H1 (cell line): ENCODE measurements at regions not wholly inside any gene's neighbourhood (a gene's known extent, or its start where the extent isn't known, plus 50 kb on each side); places are given as distances from the start of the nearest gene placed in this dataset.

Experiments
- BACH1 ChIP-seq: IDR thresholded peaks from 2 replicates; pipeline ENCODE4 v1.6.1; 2012; ENCODE audit warnings: low read length, improper control_type of control experiment
- CHD1 ChIP-seq: IDR thresholded peaks from 2 replicates; pipeline ENCODE4 v1.6.1; 2012; ENCODE audit warnings: low read depth, low read length, improper control_type of control experiment
- CHD2 ChIP-seq: IDR thresholded peaks from 2 replicates; pipeline ENCODE4 v1.6.1; 2012; ENCODE audit warnings: low read length, improper control_type of control experiment
- EZH2 ChIP-seq: fragments of 200-600 bp; sonication (generic); IDR thresholded peaks from 2 replicates; pipeline ENCODE4 v1.7.1; 2012; ENCODE audit warnings: low read depth, mild to moderate bottlenecking, moderate library complexity, low read length, inconsistent platforms; ENCODE audit not compliant: severe bottlenecking
- HDAC6 ChIP-seq: IDR thresholded peaks from one replicate; pipeline ENCODE4 v1.7.1; 2012; ENCODE audit warnings: low read depth, mild to moderate bottlenecking, inconsistent platforms, low read length, moderate library complexity
- POLR2A ChIP-seq, 2 experiments: IDR thresholded peaks; 1 replicate in 1 of 2; 2 replicates in 1 of 2; pipeline ENCODE4 v1.6.1; 2011; ENCODE audit warnings: low read depth in 2 of 2, low read length in 2 of 2, mild to moderate bottlenecking in 2 of 2; ENCODE audit errors: control extremely low read depth in 1 of 2
- RFX5 ChIP-seq: IDR thresholded peaks from 2 replicates; pipeline ENCODE4 v1.6.1; 2011; ENCODE audit warnings: low read depth, low read length, improper control_type of control experiment, borderline replicate concordance
- SUZ12 ChIP-seq: fragments of 200-600 bp; sonication (generic); IDR thresholded peaks from 2 replicates; pipeline ENCODE4 v1.6.1; 2012; ENCODE audit warnings: mild to moderate bottlenecking, inconsistent platforms, low read length, moderate library complexity, mixed read lengths
- TF ChIP-seq, protein P1 (sequence below), 3 experiments: IDR thresholded peaks; 1 replicate in 2 of 3; 2 replicates in 1 of 3; pipeline versions ENCODE4 v1.5.1 to v1.6.1; 2011; ENCODE audit warnings: low read length in 3 of 3, mild to moderate bottlenecking in 3 of 3, inconsistent platforms in 2 of 3, low read depth in 1 of 3, moderate library complexity in 1 of 3; ENCODE audit not compliant: insufficient read depth in 1 of 3; ENCODE audit errors: control extremely low read depth in 1 of 3

DNA sequence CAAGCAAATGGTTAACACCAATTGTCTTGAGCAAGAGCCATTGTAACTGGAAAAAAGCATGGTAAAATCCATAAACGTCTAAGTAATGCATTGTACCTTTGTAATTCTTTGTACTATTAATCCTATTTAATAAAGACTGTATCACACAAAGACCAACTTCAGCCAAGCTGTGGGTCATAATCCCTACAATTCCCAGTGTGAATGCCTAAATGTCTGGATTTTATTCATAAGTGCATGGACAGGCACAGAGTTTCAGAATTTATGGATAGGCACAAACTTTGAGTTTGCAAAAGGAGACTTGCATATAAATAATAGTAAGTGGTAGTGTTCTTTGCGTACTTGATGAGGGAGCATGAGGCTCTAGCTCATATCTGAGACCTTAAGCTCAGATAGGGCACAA lies 1280.2 kb upstream of the WWC1 start:
- TF ChIP-seq, protein P1, sequence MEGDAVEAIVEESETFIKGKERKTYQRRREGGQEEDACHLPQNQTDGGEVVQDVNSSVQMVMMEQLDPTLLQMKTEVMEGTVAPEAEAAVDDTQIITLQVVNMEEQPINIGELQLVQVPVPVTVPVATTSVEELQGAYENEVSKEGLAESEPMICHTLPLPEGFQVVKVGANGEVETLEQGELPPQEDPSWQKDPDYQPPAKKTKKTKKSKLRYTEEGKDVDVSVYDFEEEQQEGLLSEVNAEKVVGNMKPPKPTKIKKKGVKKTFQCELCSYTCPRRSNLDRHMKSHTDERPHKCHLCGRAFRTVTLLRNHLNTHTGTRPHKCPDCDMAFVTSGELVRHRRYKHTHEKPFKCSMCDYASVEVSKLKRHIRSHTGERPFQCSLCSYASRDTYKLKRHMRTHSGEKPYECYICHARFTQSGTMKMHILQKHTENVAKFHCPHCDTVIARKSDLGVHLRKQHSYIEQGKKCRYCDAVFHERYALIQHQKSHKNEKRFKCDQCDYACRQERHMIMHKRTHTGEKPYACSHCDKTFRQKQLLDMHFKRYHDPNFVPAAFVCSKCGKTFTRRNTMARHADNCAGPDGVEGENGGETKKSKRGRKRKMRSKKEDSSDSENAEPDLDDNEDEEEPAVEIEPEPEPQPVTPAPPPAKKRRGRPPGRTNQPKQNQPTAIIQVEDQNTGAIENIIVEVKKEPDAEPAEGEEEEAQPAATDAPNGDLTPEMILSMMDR (IDR thresholded peaks at IDR 0.05; ENCODE audit: control extremely low read depth in 1 of 3, insufficient read depth in 1 of 3, low read depth in 1 of 3, low read length in 3 of 3), result no peak
- no peak for TF ChIP-seq BACH1
- no peak for TF ChIP-seq CHD2
- TF ChIP-seq SUZ12, result no peak
- no peak for TF ChIP-seq EZH2
- TF ChIP-seq HDAC6, result no peak
- no peak for TF ChIP-seq POLR2A (IDR thresholded peaks at IDR 0.05; ENCODE audit: control extremely low read depth in 1 of 2, low read depth in 2 of 2, low read length in 2 of 2)
- TF ChIP-seq RFX5, result no peak
- no peak for TF ChIP-seq CHD1
